H54 (cell line): ENCODE measurements at regions not wholly inside any gene's neighbourhood (a gene's known extent, or its start where the extent isn't known, plus 50 kb on each side); places are given as distances from the start of the nearest gene placed in this dataset.
A peak's percentile ranks its signal among the peaks of the same experiment; 100 is the strongest.
"Not testable (repeated sequence)": the region's sequence is repeated elsewhere in the genome, so short reads cannot be mapped to it uniquely, and the experiment has no call there.

Experiments used
- DNase-seq: peaks from one replicate; pipeline ENCODE4 v3.0.0; 2011; ENCODE audit warnings: low spot score, mixed read lengths; ENCODE audit not compliant: insufficient read length
- FAIRE-seq: peaks from 3 replicates; lab custom pipeline; 2011; peaks lifted over from hg19 to GRCh38; lab: Jason Lieb, UNC
- POLR2A ChIP-seq: IDR thresholded peaks from 2 replicates; pipeline ENCODE4 v1.6.1; 2011; ENCODE audit warnings: low read depth, mild to moderate bottlenecking, low read length

DNA sequence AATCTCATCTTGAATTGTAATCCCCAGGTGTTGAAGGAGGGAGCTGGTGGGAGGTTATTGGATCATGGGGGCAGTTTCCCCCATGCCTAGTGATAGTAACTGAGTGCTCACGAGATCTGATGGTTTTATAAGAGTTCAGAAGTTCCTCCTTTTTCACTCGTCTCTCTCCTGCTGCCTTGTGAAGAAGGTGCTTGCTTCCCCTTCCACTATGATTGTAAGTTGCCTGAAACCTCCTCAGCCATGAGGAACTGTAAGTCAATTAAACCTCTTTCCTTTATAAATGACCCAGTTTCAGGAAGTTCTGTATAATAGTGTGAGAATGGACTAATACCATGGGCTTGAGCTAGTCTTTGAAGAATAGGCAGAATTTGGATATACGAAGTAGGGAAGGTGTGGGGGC, 113.9 kb downstream of the RIN2 start:
- FAIRE-seq = no peak
- no peak for TF ChIP-seq POLR2A
- DNase-seq = no peak

DNA sequence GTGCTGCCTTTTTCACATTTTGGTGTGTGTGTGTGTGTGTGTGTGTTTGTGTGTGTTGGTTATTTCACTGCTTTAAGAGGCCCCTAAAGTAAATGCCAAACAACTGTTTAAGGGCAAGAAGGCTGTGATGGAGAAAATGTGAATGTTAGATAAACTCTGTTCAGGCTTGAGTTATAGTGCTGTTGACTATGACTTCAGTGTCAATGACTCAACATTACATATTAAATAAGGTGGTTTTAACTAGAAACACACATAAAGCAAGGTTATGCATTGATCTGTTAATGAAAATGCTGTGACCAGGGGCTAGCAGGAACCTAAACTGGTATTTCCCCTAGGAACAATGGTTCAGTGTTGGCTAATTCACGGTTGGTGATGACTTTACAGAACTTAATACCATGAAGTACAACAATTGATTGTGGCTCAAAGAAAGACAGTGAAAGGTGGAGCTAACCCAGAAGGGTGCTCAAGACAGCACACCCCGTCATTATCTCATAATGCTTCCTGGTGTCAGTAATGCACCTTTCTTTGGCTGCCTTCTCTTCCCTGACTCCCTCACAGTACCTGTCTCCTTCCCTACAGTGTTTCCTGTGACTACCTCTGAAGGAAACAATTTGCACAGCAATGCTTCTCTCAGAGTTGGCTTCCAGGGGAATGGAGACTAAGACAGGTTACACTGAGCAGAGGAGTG, 116.1 kb downstream of the RIN2 start:
- FAIRE-seq (no peak), DNase-seq (no peak)
- no peak for TF ChIP-seq POLR2A

DNA sequence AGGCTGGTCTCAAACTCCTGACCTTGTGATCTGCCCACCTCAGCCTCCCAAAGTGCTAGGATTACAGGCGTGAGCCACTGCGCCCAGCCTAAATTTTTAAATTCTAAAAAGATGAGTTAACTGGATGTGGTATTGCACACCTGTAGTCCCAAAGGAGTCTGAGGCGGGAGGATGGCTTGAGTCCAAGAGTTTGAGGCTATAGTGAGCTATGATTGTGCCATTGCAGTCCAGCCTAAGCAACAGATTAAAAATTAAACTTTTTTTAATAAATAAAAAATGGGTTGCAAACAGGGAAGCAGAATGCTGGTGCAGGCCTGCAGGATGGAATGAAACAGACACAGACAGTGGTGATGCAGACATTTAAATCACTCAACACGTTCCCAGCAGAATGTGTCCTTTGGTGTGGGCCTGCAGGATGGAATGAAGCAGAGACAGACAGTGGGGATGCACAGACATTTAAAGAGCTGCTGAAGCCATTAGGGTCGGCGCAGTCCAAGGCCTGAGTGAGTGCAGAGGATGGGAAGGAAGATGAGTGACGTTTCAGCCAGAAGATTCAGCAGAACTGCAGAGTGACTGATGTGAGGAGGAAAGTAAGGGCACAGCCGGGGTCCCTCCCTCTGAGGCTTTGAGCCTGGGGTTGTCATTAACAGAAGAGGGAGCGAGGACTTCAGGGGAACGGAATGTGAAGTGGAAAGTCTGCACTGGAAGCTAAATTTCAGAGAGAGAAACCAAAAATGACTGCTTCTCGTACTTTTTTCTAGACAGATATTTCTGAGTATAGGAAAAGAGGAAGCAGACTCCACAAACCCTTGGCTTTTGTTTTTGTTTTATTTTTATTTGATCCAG, 117.5 kb downstream of the RIN2 start:
- no peak for TF ChIP-seq POLR2A
- FAIRE-seq (no peak), DNase-seq (no peak)

DNA sequence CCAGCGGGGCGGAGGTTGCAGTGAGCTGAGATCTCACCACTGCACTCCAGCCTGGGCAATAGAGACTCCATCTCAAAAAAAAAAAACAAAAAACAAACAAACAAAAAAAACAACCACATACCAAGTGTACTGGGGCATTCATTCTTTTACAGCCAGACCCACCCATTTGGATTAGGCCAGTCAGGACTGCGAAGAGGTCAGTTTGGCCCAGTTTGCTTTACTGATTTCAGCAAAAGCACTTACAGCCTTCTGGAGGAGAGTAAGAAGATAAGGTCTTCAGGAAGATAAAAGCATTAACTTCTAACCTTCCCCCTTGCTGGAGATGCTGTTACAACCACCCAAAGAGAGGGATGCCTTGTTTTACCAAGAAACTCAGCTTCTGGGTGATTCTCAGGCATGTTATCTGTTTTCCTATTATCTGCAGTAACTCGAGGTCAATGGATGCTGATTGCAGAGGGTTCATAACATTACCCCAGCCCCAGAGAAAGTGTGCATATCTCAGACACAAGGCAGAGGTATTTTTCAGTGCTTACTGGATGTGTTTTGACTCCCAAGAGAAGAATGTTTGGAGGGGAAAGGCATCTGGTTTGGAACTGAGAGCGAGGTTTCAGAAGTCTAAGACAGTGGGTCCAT, 118.9 kb downstream of the RIN2 start:
- DNase-seq = no peak
- FAIRE-seq = no peak
- TF ChIP-seq POLR2A = no peak

DNA sequence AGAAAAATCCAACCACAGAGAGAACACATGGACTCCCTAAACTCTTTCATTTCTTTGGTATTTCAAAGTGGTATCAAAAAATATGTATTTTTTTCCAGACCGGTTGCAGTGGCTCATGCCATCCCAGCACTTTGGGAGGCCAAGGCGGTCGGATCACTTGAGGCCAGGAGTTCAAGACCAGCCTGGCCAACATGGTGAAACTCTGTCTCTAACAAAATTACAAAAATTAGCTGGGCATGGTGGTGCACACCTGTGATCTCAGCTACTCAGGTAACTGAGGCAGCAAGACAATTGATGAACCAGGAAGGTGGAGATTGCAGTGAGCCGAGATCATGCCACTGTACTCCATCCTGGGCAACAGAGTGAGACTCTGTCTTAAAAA, 121.8 kb downstream of the RIN2 start:
- DNase-seq, FAIRE-seq: not testable (repeated sequence)

DNA sequence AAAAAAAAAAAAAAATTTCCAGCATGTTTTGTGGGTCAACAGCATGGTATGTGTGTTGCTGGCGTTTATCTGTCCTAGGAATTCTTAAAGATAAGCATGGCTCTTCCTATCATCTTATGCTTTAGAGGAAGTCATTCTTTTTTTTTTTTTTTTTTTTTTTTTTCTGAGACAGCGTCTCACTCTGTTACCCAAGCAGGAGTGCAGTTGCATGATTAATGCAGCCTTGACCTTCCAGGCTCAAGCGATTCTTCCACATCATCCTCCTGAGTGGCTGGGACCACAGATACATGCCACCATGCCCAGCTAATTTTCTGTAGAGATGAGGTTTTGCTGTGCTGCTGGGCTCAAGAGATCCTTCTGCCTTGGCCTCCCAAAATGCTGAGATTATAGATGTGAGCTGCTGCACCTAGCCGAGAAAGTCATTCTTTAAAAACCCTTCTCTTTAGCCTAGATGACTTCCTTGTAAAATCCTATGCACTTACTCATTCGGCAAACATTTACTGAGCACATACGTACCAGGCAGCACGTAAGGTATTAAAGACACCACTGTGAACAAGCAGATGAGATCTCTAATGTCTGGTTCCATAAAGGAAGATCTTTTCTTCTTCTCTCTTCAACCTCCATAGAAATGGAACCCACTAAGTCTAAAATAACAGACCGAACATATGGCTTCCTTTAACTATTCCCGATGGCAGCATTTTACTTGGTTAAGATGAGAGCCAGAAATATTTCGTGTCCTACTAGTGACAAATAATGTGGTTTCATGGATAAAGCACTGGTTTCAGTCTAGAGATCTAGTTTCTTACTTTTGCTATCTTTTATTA, 122.4 kb downstream of the RIN2 start:
- no peak for TF ChIP-seq POLR2A
- FAIRE-seq (peak; percentile 20), DNase-seq (no peak)

DNA sequence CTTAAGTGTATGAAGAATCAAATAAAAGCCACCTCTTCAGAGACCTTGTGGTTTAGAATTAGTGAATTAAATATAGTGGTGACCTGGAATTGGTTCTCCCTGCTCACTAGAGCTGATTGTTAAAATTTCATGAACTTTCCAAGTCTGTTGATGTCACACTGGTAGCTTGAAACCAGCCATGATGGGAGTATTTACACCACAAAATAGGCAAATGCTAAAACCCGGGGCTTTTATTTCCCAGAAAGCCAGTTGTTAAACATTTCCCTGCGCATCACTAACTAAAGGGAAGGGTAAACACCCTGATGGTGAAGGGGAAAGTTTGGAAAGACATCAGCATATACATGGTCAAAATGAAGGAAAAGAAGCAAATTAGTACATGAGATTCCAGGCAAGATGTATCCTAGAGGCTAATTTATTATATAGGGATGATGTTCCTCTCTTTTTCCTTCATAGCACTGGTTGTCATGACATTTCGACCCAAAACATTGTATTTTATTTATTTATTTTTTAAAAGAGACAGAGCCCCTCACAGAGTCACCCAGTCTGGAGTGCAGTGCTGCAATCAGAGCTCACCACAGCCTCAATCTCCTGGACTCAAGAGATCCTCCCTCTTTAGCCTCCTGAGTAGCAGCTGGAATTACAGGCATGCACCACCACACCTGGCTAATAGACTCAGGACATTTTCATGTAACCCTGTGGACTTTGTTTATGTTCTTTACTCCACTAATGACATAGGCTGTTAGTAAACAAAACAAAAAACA, 123.2 kb downstream of the RIN2 start:
- no peak for DNase-seq
- no peak for FAIRE-seq
- no peak for TF ChIP-seq POLR2A

DNA sequence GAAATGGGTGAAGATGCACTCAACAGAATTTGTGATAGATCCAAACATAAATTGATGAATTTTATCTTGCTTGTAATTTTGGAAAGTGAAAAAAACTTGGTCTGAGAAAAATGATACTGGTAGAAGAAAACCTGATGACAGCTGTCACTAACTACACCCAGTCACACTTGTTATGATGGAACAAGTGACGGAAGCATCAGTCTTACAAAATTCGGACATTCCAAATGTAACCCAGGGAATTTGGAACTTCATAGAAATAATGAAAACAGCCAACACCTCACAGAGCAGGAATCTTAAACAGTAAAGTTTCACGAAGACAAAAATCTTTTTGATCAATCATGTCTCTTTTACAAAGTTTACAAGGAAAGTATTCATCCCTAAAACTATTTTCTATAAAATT, 123.9 kb downstream of the RIN2 start:
- TF ChIP-seq POLR2A = no peak
- DNase-seq (no peak), FAIRE-seq (no peak)

DNA sequence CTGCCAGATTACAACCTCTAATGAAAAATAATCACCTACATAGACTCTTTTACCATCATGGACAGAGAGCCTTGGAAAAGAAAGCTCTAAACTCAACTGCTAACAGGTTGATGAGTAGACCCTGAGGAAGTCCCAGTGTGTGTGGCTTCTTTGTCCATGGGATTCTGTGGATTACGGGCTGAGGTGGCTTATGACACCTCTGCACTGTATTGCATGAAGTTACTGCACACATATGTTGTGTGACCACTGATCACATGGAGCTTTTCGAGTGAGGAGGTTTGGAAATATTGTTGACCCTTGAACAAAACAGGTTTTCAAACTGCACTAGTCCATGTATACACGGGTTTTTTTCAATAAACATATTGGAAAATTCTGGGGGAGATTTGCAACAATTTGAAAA, 124.4 kb downstream of the RIN2 start:
- DNase-seq = no peak
- FAIRE-seq = no peak
- no peak for TF ChIP-seq POLR2A

DNA sequence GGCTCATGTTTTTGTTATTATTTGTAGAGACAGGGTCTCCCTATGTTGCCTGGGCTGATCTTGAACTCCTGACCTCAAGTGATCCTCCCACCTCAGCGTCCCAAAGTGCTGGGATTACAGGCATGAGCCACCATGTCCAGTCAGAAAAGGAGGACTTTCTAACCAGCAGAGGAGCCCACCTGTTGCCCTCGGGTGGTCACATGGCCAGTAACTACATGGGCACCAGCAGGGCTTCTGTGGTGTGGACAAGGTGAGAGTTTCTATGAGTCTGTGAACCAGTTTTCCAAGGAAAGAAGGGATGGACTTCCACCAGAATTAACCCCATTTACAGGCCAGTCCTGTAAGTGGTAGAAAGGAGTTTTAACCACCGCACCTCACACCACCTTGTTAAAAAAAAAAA, 125.4 kb downstream of the RIN2 start:
- FAIRE-seq = no peak
- no peak for TF ChIP-seq POLR2A

DNA sequence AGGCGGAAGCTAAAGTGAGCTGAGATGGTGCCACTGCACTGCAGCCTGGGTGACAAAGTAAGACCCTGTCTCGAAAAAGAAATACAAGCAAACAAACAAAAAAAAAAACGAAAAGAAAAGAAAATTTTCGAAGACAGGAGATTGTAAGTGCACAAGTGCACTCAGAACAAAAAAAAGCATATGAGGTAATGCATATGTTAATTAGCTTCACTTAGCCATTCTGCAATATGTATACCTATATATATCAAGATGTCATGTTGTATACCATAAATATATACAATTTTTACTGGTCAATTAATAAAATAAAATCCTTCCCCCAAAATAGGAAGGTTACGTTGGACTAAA, 127.5 kb downstream of the RIN2 start:
- DNase-seq (no peak), FAIRE-seq (no peak)
- no peak for TF ChIP-seq POLR2A

More for the DNA sequence above, 125.4 kb downstream of the RIN2 start:
- DNase-seq = no peak

DNA sequence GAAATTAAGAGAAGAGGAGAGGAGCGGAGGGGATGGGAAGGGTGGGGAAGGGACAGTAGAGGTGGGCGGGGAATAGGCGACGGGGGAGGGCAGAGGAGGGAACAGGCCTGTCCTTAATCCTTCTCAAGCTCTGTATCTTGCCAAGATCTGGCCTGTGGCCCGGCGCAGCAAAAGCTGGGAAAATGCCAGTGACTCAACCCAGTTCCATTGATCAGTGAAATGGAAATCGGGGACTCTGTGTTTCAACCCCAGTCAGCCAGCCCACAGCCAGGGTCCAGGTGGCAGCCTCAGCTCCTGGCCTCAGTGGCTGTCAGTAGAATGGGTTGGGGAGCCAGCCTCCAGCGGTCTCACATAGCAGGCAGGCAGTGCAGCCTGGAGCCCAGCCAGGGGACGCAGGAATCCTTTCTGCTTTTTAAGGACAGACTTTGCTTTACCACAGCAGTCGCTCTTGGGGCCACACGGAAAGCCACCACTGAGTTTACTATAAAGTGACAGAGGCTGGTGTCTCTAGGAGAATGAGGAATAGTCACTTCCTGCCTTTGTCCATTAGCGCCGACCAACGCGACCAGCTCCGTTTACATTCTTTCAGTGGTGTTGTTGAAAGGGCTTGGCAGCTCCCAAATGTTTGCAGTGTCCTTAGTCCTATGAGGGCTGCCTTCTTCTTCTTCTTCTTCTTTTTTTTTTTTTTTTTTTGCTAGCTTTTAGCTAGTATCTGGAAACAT, 128.0 kb downstream of the RIN2 start:
- FAIRE-seq = no peak
- DNase-seq = no peak
- no peak for TF ChIP-seq POLR2A
